EL (cell line): ENCODE measurements at regions not wholly inside any gene's neighbourhood (a gene's known extent, or its start where the extent isn't known, plus 50 kb on each side); places are given as distances from the start of the nearest gene placed in this dataset.
"Not testable (repeated sequence)": the region's sequence is repeated elsewhere in the genome, so short reads cannot be mapped to it uniquely, and the experiment has no call there.

Experiments
- DNase-seq: peaks from one replicate; pipeline ENCODE4 v3.0.0-alpha.2; 2016

GRCh38 chr6:69466979-69467570 lies 329.7 kb downstream of the LMBRD1 start:
- DNase-seq: no peak

GRCh38 chr6:69465866-69466265 lies 330.9 kb downstream of the LMBRD1 start:
- DNase-seq: no peak

- no peak for DNase-seq
Observed at GRCh38 chr6:69456086-69456485, 340.7 kb downstream of the LMBRD1 start.

GRCh38 chr6:69454619-69455018 lies 342.2 kb downstream of the LMBRD1 start:
- DNase-seq: not testable (repeated sequence)

- DNase-seq: not testable (repeated sequence)
Observed at GRCh38 chr6:69450493-69450892, 346.3 kb downstream of the LMBRD1 start.

- no peak for DNase-seq
Observed at GRCh38 chr6:69449887-69450286, 346.9 kb downstream of the LMBRD1 start.
